ENCODE measurements at regions not wholly inside any gene's neighbourhood (a gene's known extent, or its start where the extent isn't known, plus 50 kb on each side); places are given as distances from the start of the nearest gene placed in this dataset.

DNA sequence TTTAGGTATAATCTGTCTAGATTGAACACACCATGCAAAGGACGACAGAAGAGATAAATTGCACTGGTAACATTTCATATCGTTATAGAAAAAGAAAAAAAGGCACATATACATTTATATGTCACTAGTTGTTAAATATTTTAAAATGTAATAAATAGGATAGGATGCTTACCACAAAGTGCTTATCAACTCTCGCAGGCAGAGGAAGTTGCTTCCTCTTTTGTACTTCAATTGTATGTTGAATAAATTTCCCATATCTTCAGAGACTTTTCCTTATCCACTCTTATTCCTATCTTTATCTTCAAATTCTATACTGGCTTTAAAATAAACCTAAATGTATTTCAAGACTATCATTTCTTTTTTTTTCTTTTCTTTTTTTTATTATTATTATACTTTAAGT, 163.3 kb upstream of the SPOCK3 start:
- 21 to 29% (median 23%) methylated on average over 3 of the region's 3 CpGs for WGBS, 5 donors
- intact Hi-C loops (cut with DNase I; ENCODE audit: low total_unique reads) = no loop called here
- Histone ChIP-seq H3K36me3 (no peaks in the 10 kb centered on the region), H3K27ac (no peak overlapping the region), H3K4me3 (no peak overlapping the region), H3K27me3 (replicated peaks in 1 of 7) (no peaks in the 10 kb centered on the region), H3K9me3 (no peaks in the 10 kb centered on the region), H3K4me1 (no peaks in the 10 kb centered on the region)
- DNase-seq = no peak
- TF ChIP-seq POLR2A (IDR thresholded peaks at IDR 0.05) = no peak
- no peak for TF ChIP-seq POLR2AphosphoS5 (IDR thresholded peaks at IDR 0.05)
- TF ChIP-seq CTCF (IDR thresholded peaks at IDR 0.05 in 8 of 11, conservative IDR thresholded peaks at IDR 0.05 in 3 of 11) = no peak

DNA sequence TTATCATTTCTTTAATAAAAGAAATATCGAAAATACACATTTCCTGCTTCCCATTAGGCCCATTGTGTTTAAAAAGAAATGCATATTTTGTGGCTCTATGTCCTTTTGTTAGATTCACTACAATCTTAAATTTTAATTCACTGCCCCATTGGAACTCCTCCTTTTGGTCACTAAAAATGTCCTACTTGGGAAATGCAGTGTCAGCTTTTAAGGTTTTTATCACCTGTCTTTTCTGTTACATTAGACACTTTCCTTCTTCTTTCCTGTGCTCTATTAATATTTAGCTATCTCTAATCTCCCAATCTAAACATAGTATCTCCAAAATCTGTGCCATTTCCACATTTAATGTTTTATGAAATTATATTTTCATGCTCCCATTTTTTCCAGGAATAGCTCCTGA, 164.9 kb upstream of the SPOCK3 start:
- Histone ChIP-seq H3K4me1 (no peaks in the 10 kb centered on the region), H3K9me3 (no peaks in the 10 kb centered on the region), H3K4me3 (no peak overlapping the region), H3K27ac (no peak overlapping the region), H3K27me3 (replicated peaks in 1 of 7) (no peaks in the 10 kb centered on the region), H3K36me3 (no peaks in the 10 kb centered on the region)
- intact Hi-C loops (cut with DNase I; ENCODE audit: low total_unique reads) = no loop called here
- no peak for TF ChIP-seq CTCF (IDR thresholded peaks at IDR 0.05 in 8 of 11, conservative IDR thresholded peaks at IDR 0.05 in 3 of 11)
- WGBS, 5 donors = 73 to 82% (median 78%) methylated on average over 1 of the region's 1 CpG
- no peak for DNase-seq

GRCh38 chr4:167406181-167406580, 171.9 kb upstream of the SPOCK3 start:
- DNase-seq = no peak
- 80 to 98% (median 91%) methylated on average over 1 of the region's 1 CpG for WGBS, 5 donors
- H3K27me3 ChIP-seq (replicated peaks in 1 of 7) = no peaks in the 10 kb centered on the region
- H3K36me3 ChIP-seq = no peaks in the 10 kb centered on the region
- TF ChIP-seq CTCF (IDR thresholded peaks at IDR 0.05 in 8 of 11, conservative IDR thresholded peaks at IDR 0.05 in 3 of 11) (no peak), POLR2A (IDR thresholded peaks at IDR 0.05) (no peak), POLR2AphosphoS5 (IDR thresholded peaks at IDR 0.05) (no peak)
- intact Hi-C loops (cut with DNase I; ENCODE audit: low total_unique reads) = no loop called here
- H3K4me1 ChIP-seq = no peaks in the 10 kb centered on the region
- H3K9me3 ChIP-seq = no peaks in the 10 kb centered on the region
- no peak overlapping the region for H3K27ac ChIP-seq
- no peak overlapping the region for H3K4me3 ChIP-seq

DNA sequence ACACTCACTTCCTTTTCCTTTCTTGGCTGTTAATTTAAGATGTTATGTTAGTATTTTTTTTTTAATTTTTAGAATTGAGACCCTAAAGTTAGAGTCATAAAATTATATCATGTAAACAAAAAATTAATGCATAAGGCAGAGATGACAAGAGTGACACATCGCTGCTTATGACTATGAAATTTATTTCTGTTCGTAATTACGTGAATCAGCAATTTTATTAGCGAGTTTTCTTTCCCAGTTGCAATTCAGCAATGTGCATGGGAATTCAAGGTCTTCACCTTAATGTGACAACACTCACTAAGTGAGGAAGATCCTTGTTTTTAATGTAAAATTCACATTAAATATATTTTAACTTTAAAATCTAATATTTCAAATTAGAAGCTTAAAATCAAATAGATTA, 181.2 kb upstream of the SPOCK3 start:
- Histone ChIP-seq H3K27ac (no peak overlapping the region), H3K4me3 (no peak overlapping the region), H3K36me3 (no peaks in the 10 kb centered on the region), H3K27me3 (replicated peaks in 1 of 7) (no peaks in the 10 kb centered on the region), H3K4me1 (no peaks in the 10 kb centered on the region), H3K9me3 (peaks cover 0 to 3% (median 0%) of the 10 kb centered on the region in 8 donors)
- intact Hi-C loops (cut with DNase I; ENCODE audit: low total_unique reads) = no loop called here
- DNase-seq = no peak
- TF ChIP-seq POLR2AphosphoS5 (IDR thresholded peaks at IDR 0.05) (no peak), CTCF (IDR thresholded peaks at IDR 0.05 in 8 of 11, conservative IDR thresholded peaks at IDR 0.05 in 3 of 11) (no peak), POLR2A (IDR thresholded peaks at IDR 0.05) (no peak)
- WGBS, 5 donors = 85 to 94% (median 89%) methylated on average over 4 of the region's 4 CpGs

All from spleen (tissue), 11 donors.